ENCODE measurements at regions not wholly inside any gene's neighbourhood (a gene's known extent, or its start where the extent isn't known, plus 50 kb on each side); places are given as distances from the start of the nearest gene placed in this dataset.

GRCh38 chr10:44316922-44317215, 68.0 kb downstream of the CXCL12 start:
- peaks cover 16 to 20% of the 10 kb centered on the region in 2 donors for H3K27me3 Mint-ChIP-seq
- ATAC-seq (replicated peaks in 1 of 4): no peak
- CTCF ChIA-PET: no interaction called here
- Histone ChIP-seq H3K27ac (ENCODE audit: low read length) (no peak overlapping the region), H3K9me3 (no peaks in the 10 kb centered on the region), H3K4me3 (ENCODE audit: control insufficient read depth in 1 of 2, extremely low read depth in 1 of 2, low read length in 1 of 2) (no peak overlapping the region), H3K27me3 (replicated peaks in 1 of 2; ENCODE audit: control insufficient read depth in 2 of 2, extremely low read depth in 1 of 2, insufficient read depth in 2 of 2, low read length in 1 of 2) (peaks cover 0 to 13% of the 10 kb centered on the region in 2 experiments), H3K4me1 (ENCODE audit: control insufficient read depth in 1 of 2, extremely low read depth in 1 of 2, insufficient read depth in 2 of 2, low read length in 2 of 2) (no peaks in the 10 kb centered on the region), H3K36me3 (ENCODE audit: control insufficient read depth in 2 of 2, extremely low read depth in 1 of 2, insufficient read depth in 1 of 2, low read length in 1 of 2) (no peaks in the 10 kb centered on the region)
- 83% methylated on average over 1 of the region's 8 CpGs for WGBS (ENCODE audit: insufficient coverage)
- POLR2A ChIA-PET: no interaction called here
- no peaks in the 10 kb centered on the region for H3K36me3 Mint-ChIP-seq
- no peaks in the 10 kb centered on the region for H3K9me3 Mint-ChIP-seq
- no peak overlapping the region for H3K27ac Mint-ChIP-seq
- no peaks in the 10 kb centered on the region for H3K4me1 Mint-ChIP-seq
- no peak for DNase-seq
- no peak overlapping the region for H3K4me3 Mint-ChIP-seq

DNA sequence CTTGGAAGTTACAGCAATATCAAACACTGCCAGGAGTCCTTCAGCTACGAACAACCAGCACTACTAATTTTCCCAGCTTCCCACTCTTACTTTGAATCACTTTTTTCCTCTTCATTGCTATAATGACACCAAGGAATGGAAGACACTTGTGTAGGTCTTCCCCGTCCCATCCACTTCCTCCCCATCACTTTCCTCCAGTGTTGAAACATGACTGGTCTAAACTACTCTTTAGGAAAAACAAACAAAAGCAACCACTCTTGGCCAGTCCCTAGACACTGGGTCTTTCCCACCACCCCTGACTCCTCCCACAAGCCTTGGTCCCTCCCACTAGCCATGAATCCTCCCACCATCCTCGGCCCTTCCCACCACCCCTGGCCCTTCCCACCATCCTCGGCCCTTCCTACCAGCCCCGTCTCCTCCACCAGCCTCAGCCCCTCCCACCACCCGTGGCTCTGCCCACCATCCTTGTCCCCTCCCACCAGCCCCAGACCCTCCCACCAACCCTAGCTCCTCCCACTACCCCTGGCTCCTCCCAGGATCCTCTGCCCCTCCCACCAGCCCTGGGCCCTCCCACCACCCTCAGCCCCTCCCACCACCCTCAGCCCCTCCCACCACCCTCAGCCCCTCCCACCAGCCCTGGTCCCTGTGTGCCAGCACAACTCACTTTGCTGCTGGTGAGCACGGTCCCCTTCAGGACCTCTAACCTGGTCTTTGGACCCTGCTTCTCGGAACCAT, 68.5 kb downstream of the CXCL12 start:
- H3K36me3 Mint-ChIP-seq: no peaks in the 10 kb centered on the region
- no peak overlapping the region for H3K27ac ChIP-seq (ENCODE audit: low read length)
- no peaks in the 10 kb centered on the region for H3K9me3 ChIP-seq
- no peaks in the 10 kb centered on the region for H3K9me3 Mint-ChIP-seq
- POLR2A ChIA-PET: no interaction called here
- H3K27me3 Mint-ChIP-seq: peaks cover 21 to 23% of the 10 kb centered on the region in 2 donors
- H3K4me3 Mint-ChIP-seq: no peak overlapping the region
- peaks cover 0 to 16% of the 10 kb centered on the region in 2 experiments for H3K27me3 ChIP-seq (replicated peaks in 1 of 2; ENCODE audit: control insufficient read depth in 2 of 2, extremely low read depth in 1 of 2, insufficient read depth in 2 of 2, low read length in 1 of 2)
- CTCF ChIA-PET: interaction anchor here in 1 of 2 donors (0.6 kb wide), 1 partner anchor 66 kb away, joined by 3 read pairs; no protein-coding TSS in a partner anchor
- peaks cover 0 to 3% of the 10 kb centered on the region in 2 experiments for H3K4me1 ChIP-seq (ENCODE audit: control insufficient read depth in 1 of 2, extremely low read depth in 1 of 2, insufficient read depth in 2 of 2, low read length in 2 of 2)
- DNase-seq: peak in 6 of 35 experiments; percentile 3 to 40 (median 20)
- ATAC-seq (replicated peaks in 1 of 4): peak in 2 of 4 experiments; percentile 54 to 91
- WGBS (ENCODE audit: insufficient coverage): 81% methylated on average over 7 of the region's 8 CpGs
- no peak overlapping the region for H3K27ac Mint-ChIP-seq
- peaks cover 2 to 4% (median 4%) of the 10 kb centered on the region in 3 donors for H3K4me1 Mint-ChIP-seq
- H3K36me3 ChIP-seq (ENCODE audit: control insufficient read depth in 2 of 2, extremely low read depth in 1 of 2, insufficient read depth in 1 of 2, low read length in 1 of 2): no peaks in the 10 kb centered on the region
- H3K4me3 ChIP-seq (ENCODE audit: control insufficient read depth in 1 of 2, extremely low read depth in 1 of 2, low read length in 1 of 2): no peak overlapping the region

DNA sequence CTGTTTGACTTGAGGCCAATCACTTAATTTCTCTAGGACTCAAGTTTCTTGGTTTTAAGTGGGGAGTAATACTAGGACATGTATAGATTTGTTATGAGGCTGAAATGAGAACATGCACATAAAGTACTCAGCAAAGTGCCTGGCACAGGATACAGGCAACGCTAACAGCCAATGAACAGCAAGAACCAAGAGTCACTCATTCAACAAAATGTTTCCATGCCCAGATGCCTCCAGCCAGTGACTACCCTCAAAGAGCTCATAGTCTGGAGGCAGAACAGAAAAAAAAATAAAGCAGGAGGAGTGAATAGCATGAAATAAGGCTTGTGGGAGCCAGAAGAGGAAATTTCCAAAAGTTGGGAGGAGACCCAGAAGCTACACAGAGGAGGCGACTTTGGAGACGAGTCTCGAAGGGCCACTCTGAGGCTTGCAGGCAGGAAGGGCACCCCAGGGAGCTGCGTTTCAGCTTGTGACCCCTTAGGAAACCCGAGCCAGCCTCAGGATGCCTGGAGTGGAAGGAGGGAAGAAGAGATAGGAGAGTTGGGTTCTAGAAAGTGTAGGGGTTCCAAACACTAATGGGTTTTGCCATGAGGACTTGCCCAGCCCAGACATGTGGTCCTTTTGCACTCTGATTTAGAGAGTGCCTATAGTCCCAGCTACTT, 70.0 kb downstream of the CXCL12 start:
- ATAC-seq (replicated peaks in 1 of 4): no peak
- peaks cover 7 to 12% (median 7%) of the 10 kb centered on the region in 3 donors for H3K4me1 Mint-ChIP-seq

GRCh38 chr10:44313761-44314165, 71.1 kb downstream of the CXCL12 start:
- Mint-ChIP-seq H3K36me3 (no peaks in the 10 kb centered on the region), H3K27me3 (peaks cover 14 to 24% of the 10 kb centered on the region in 2 donors)
- CTCF ChIA-PET: interaction anchor here in 1 of 2 donors (0.6 kb wide), 1 partner anchor 625 kb away, joined by 3 read pairs; no protein-coding TSS in a partner anchor

More for the DNA sequence above, 70.0 kb downstream of the CXCL12 start:
- ChIA-PET CTCF (interaction anchor here (0.6 to 0.7 kb wide), 2 partner anchors 29 to 737 kb away, joined by 3 read pairs; no protein-coding TSS in a partner anchor), POLR2A (no interaction called here)
- Mint-ChIP-seq H3K36me3 (no peaks in the 10 kb centered on the region), H3K27me3 (peaks cover 17 to 27% of the 10 kb centered on the region in 2 donors), H3K9me3 (no peaks in the 10 kb centered on the region), H3K27ac (no peak overlapping the region), H3K4me3 (no peak overlapping the region)
- H3K4me1 ChIP-seq (ENCODE audit: control insufficient read depth in 1 of 2, extremely low read depth in 1 of 2, insufficient read depth in 2 of 2, low read length in 2 of 2): peaks cover 0 to 15% of the 10 kb centered on the region in 2 experiments
- H3K9me3 ChIP-seq: no peaks in the 10 kb centered on the region
- 77% methylated on average over 5 of the region's 6 CpGs for WGBS (ENCODE audit: insufficient coverage)
- peaks cover 0 to 28% of the 10 kb centered on the region in 2 experiments for H3K27me3 ChIP-seq (replicated peaks in 1 of 2; ENCODE audit: control insufficient read depth in 2 of 2, extremely low read depth in 1 of 2, insufficient read depth in 2 of 2, low read length in 1 of 2)
- H3K36me3 ChIP-seq (ENCODE audit: control insufficient read depth in 2 of 2, extremely low read depth in 1 of 2, insufficient read depth in 1 of 2, low read length in 1 of 2): no peaks in the 10 kb centered on the region
- no peak for DNase-seq
- no peak overlapping the region for H3K4me3 ChIP-seq (ENCODE audit: control insufficient read depth in 1 of 2, extremely low read depth in 1 of 2, low read length in 1 of 2)
- H3K27ac ChIP-seq (ENCODE audit: low read length): no peak overlapping the region

GRCh38 chr10:44312401-44312800, 72.5 kb downstream of the CXCL12 start:
- DNase-seq (no peak), ATAC-seq (replicated peaks in 1 of 4) (no peak)
- 67% methylated on average over 1 of the region's 3 CpGs for WGBS (ENCODE audit: insufficient coverage)
- POLR2A ChIA-PET: no interaction called here
- no peaks in the 10 kb centered on the region for H3K36me3 ChIP-seq (ENCODE audit: control insufficient read depth in 2 of 2, extremely low read depth in 1 of 2, insufficient read depth in 1 of 2, low read length in 1 of 2)
- CTCF ChIA-PET: interaction anchor here in 1 of 2 donors (1.3 kb wide), 1 partner anchor 623 kb away, joined by 4 read pairs; no protein-coding TSS in a partner anchor
- H3K4me3 Mint-ChIP-seq: no peak overlapping the region
- peaks cover 8 to 24% of the 10 kb centered on the region in 2 donors for H3K27me3 Mint-ChIP-seq
- no peak overlapping the region for H3K4me3 ChIP-seq (ENCODE audit: control insufficient read depth in 1 of 2, extremely low read depth in 1 of 2, low read length in 1 of 2)
- H3K4me1 Mint-ChIP-seq: peaks cover 7 to 12% (median 7%) of the 10 kb centered on the region in 3 donors
- no peaks in the 10 kb centered on the region for H3K9me3 Mint-ChIP-seq
- H3K27ac Mint-ChIP-seq: no peak overlapping the region
- peaks cover 0 to 23% of the 10 kb centered on the region in 2 experiments for H3K27me3 ChIP-seq (replicated peaks in 1 of 2; ENCODE audit: control insufficient read depth in 2 of 2, extremely low read depth in 1 of 2, insufficient read depth in 2 of 2, low read length in 1 of 2)
- no peaks in the 10 kb centered on the region for H3K9me3 ChIP-seq
- no peak overlapping the region for H3K27ac ChIP-seq (ENCODE audit: low read length)
- peaks cover 0 to 16% of the 10 kb centered on the region in 2 experiments for H3K4me1 ChIP-seq (ENCODE audit: control insufficient read depth in 1 of 2, extremely low read depth in 1 of 2, insufficient read depth in 2 of 2, low read length in 2 of 2)
- no peaks in the 10 kb centered on the region for H3K36me3 Mint-ChIP-seq

More at GRCh38 chr10:44313761-44314165, 71.1 kb downstream of the CXCL12 start:
- POLR2A ChIA-PET: no interaction called here
- H3K9me3 Mint-ChIP-seq: no peaks in the 10 kb centered on the region
- WGBS (ENCODE audit: insufficient coverage): no CpG with 5 or more reads among the region's 1 CpG
- H3K4me3 Mint-ChIP-seq: no peak overlapping the region
- peaks cover 0 to 16% of the 10 kb centered on the region in 2 experiments for H3K4me1 ChIP-seq (ENCODE audit: control insufficient read depth in 1 of 2, extremely low read depth in 1 of 2, insufficient read depth in 2 of 2, low read length in 2 of 2)
- no peak overlapping the region for H3K4me3 ChIP-seq (ENCODE audit: control insufficient read depth in 1 of 2, extremely low read depth in 1 of 2, low read length in 1 of 2)
- H3K27ac Mint-ChIP-seq: no peak overlapping the region
- no peak overlapping the region for H3K27ac ChIP-seq (ENCODE audit: low read length)
- peaks cover 0 to 26% of the 10 kb centered on the region in 2 experiments for H3K27me3 ChIP-seq (replicated peaks in 1 of 2; ENCODE audit: control insufficient read depth in 2 of 2, extremely low read depth in 1 of 2, insufficient read depth in 2 of 2, low read length in 1 of 2)
- H3K4me1 Mint-ChIP-seq: peaks cover 7 to 12% (median 7%) of the 10 kb centered on the region in 3 donors
- ATAC-seq (replicated peaks in 1 of 4): no peak
- H3K36me3 ChIP-seq (ENCODE audit: control insufficient read depth in 2 of 2, extremely low read depth in 1 of 2, insufficient read depth in 1 of 2, low read length in 1 of 2): no peaks in the 10 kb centered on the region
- no peak for DNase-seq
- no peaks in the 10 kb centered on the region for H3K9me3 ChIP-seq

DNA sequence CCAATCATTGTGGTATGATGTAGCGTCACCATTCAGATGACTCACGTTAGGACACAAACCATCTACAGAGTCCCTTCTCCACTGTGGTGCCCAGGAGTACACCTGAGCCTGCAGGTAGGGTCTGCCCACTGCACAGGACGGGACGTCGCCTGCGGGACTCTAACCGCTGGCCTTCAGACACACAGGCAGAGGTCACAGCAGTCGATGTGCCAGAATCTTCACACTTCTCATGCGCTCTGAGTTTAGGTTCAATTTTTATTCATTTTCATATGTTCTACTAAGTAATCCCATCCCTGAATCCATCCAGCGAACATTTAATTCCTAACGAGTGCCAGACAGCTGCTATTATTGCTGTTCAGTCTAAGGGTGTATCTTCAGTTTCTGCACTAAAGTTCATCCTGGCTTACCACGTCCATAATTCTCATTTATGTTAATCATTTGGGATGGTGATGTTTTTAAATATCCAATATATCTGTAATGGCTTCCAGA, 73.3 kb downstream of the CXCL12 start:
- DNase-seq (no peak), ATAC-seq (replicated peaks in 1 of 4) (no peak)
- no peaks in the 10 kb centered on the region for H3K36me3 Mint-ChIP-seq
- peaks cover 7 to 12% (median 7%) of the 10 kb centered on the region in 3 donors for H3K4me1 Mint-ChIP-seq
- H3K9me3 ChIP-seq: no peaks in the 10 kb centered on the region
- H3K27me3 Mint-ChIP-seq: peaks cover 8 to 22% of the 10 kb centered on the region in 2 donors
- peaks cover 0 to 16% of the 10 kb centered on the region in 2 experiments for H3K4me1 ChIP-seq (ENCODE audit: control insufficient read depth in 1 of 2, extremely low read depth in 1 of 2, insufficient read depth in 2 of 2, low read length in 2 of 2)
- no peaks in the 10 kb centered on the region for H3K36me3 ChIP-seq (ENCODE audit: control insufficient read depth in 2 of 2, extremely low read depth in 1 of 2, insufficient read depth in 1 of 2, low read length in 1 of 2)
- WGBS (ENCODE audit: insufficient coverage): 72% methylated on average over 9 of the region's 12 CpGs
- ChIA-PET POLR2A (no interaction called here), CTCF (interaction anchor here in 1 of 2 donors (1.3 kb wide), 1 partner anchor 622 kb away, joined by 4 read pairs; no protein-coding TSS in a partner anchor)
- peaks cover 0 to 23% of the 10 kb centered on the region in 2 experiments for H3K27me3 ChIP-seq (replicated peaks in 1 of 2; ENCODE audit: control insufficient read depth in 2 of 2, extremely low read depth in 1 of 2, insufficient read depth in 2 of 2, low read length in 1 of 2)
- no peak overlapping the region for H3K4me3 ChIP-seq (ENCODE audit: control insufficient read depth in 1 of 2, extremely low read depth in 1 of 2, low read length in 1 of 2)
- H3K27ac Mint-ChIP-seq: no peak overlapping the region
- H3K4me3 Mint-ChIP-seq: peak overlapping the region in 2 of 3 donors; percentile 9 to 20
- peaks cover 0 to 1% (median 0%) of the 10 kb centered on the region in 3 donors for H3K9me3 Mint-ChIP-seq
- H3K27ac ChIP-seq (ENCODE audit: low read length): no peak overlapping the region
